DND-41 (cell line): ENCODE measurements at regions not wholly inside any gene's neighbourhood (a gene's known extent, or its start where the extent isn't known, plus 50 kb on each side); places are given as distances from the start of the nearest gene placed in this dataset.

Experiments used
- ATAC-seq: fragments of 200-7000 bp; cut with Tn5 transposase; 3 replicates; pipeline ENCODE4 v1.9.1; 2021; ENCODE audit warnings: low read depth; ENCODE audit not compliant: insufficient read depth
- DNase-seq: peaks from one replicate; pipeline ENCODE4 v3.0.0-alpha.2; 2020
- H2AFZ ChIP-seq: 2 replicates; pipeline ENCODE4 v1.6.0; 2012; ENCODE audit warnings: low read depth, low read length
- H3K27ac ChIP-seq: 2 replicates; pipeline ENCODE4 v1.5.1; 2012; ENCODE audit warnings: low read length, inconsistent platforms
- H3K27me3 ChIP-seq: fragments of 200-600 bp; sonication (generic); 2 replicates; pipeline ENCODE4 v1.6.0; 2012; ENCODE audit warnings: low read length, mild to moderate bottlenecking, inconsistent platforms; ENCODE audit not compliant: insufficient read depth, poor library complexity
- H3K36me3 ChIP-seq: 2 replicates; pipeline ENCODE4 v1.5.1; 2012; ENCODE audit warnings: low read length, inconsistent platforms; ENCODE audit not compliant: insufficient read depth
- H3K4me1 ChIP-seq: 2 replicates; pipeline ENCODE4 v1.5.1; 2012; ENCODE audit warnings: mild to moderate bottlenecking, low read length; ENCODE audit not compliant: insufficient read depth
- H3K4me2 ChIP-seq: 2 replicates; pipeline ENCODE4 v1.6.0; 2012; ENCODE audit warnings: mild to moderate bottlenecking, moderate library complexity, low read length, inconsistent platforms; ENCODE audit not compliant: insufficient read depth
- H3K4me3 ChIP-seq, 2 experiments: fragments of 200-600 bp in 1 of 2; shearing (Covaris generic) in 1 of 2; 2 replicates each; pipeline ENCODE4 v1.5.1; 2012 to 2016; ENCODE audit warnings: inconsistent platforms in 2 of 2, low read length in 2 of 2, mild to moderate bottlenecking in 2 of 2, low read depth in 1 of 2, moderate library complexity in 1 of 2
- H3K79me2 ChIP-seq: 2 replicates; pipeline ENCODE4 v1.6.0; 2012; ENCODE audit warnings: low read length, inconsistent platforms; ENCODE audit not compliant: insufficient read depth
- H3K9ac ChIP-seq: 2 replicates; pipeline ENCODE4 v1.6.0; 2012; ENCODE audit warnings: low read depth, mild to moderate bottlenecking, inconsistent platforms, low read length, moderate library complexity
- H3K9me3 ChIP-seq: 2 replicates; pipeline ENCODE4 v1.5.1; 2012; ENCODE audit warnings: low read length, moderate library complexity, mild to moderate bottlenecking, inconsistent platforms; ENCODE audit not compliant: insufficient read depth, severe bottlenecking
- H4K20me1 ChIP-seq: 2 replicates; pipeline ENCODE4 v1.6.0; 2012; ENCODE audit warnings: low read length; ENCODE audit not compliant: insufficient read depth
- EZH2 ChIP-seq: IDR thresholded peaks from 3 replicates; pipeline ENCODE4 v1.6.1; 2012; ENCODE audit warnings: borderline replicate concordance, low read depth, mild to moderate bottlenecking, moderate library complexity, low read length, inconsistent platforms; ENCODE audit not compliant: severe bottlenecking
- TF ChIP-seq, protein P1 (sequence below): IDR thresholded peaks from 2 replicates; pipeline ENCODE4 v1.5.1; 2012; ENCODE audit warnings: borderline replicate concordance, low read length, moderate library complexity, mild to moderate bottlenecking; ENCODE audit not compliant: poor library complexity, severe bottlenecking; ENCODE audit errors: extremely low read depth

DNA sequence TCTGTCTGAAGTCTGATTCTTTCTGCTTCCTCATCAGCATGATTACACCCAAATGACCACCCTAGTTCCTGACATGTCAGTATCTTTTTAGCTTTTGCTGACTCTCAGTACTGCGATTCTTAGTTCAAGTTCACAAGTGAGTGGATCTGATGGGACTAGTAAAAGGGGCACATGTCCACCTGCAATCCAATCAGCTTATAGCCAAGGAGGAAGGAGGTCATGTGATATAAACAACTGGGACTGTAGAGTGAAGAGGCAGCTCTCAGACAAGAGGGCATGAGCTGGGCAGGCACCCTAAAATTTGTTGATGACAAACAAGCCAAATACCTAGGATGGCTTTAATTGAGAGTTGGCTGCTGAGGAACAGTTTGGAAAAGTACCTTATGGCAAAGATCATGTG lies 68.1 kb upstream of the OTOGL start:
- Histone ChIP-seq H3K4me2 (no peak overlapping the region), H3K27ac (no peak overlapping the region), H3K79me2 (no peaks in the 10 kb centered on the region), H3K9ac (no peak overlapping the region), H3K27me3 (no peaks in the 10 kb centered on the region), H3K4me1 (no peaks in the 10 kb centered on the region), H3K36me3 (no peaks in the 10 kb centered on the region), H3K4me3 (no peak overlapping the region), H3K9me3 (no peaks in the 10 kb centered on the region), H4K20me1 (no peaks in the 10 kb centered on the region), H2AFZ (no peak overlapping the region)
- no peak for DNase-seq
- ATAC-seq = no peak
- TF ChIP-seq, protein P1, sequence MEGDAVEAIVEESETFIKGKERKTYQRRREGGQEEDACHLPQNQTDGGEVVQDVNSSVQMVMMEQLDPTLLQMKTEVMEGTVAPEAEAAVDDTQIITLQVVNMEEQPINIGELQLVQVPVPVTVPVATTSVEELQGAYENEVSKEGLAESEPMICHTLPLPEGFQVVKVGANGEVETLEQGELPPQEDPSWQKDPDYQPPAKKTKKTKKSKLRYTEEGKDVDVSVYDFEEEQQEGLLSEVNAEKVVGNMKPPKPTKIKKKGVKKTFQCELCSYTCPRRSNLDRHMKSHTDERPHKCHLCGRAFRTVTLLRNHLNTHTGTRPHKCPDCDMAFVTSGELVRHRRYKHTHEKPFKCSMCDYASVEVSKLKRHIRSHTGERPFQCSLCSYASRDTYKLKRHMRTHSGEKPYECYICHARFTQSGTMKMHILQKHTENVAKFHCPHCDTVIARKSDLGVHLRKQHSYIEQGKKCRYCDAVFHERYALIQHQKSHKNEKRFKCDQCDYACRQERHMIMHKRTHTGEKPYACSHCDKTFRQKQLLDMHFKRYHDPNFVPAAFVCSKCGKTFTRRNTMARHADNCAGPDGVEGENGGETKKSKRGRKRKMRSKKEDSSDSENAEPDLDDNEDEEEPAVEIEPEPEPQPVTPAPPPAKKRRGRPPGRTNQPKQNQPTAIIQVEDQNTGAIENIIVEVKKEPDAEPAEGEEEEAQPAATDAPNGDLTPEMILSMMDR = no peak
- TF ChIP-seq EZH2 = no peak

- H3K79me2 ChIP-seq = no peaks in the 10 kb centered on the region
- no peaks in the 10 kb centered on the region for H3K36me3 ChIP-seq
- H4K20me1 ChIP-seq = no peaks in the 10 kb centered on the region
- no peak for TF ChIP-seq EZH2
- TF ChIP-seq, protein P1 = no peak
- no peak overlapping the region for H3K4me3 ChIP-seq
- no peak for DNase-seq
- H2AFZ ChIP-seq = no peak overlapping the region
- H3K4me2 ChIP-seq = no peak overlapping the region
- no peaks in the 10 kb centered on the region for H3K9me3 ChIP-seq
- H3K27me3 ChIP-seq = no peaks in the 10 kb centered on the region
- no peak overlapping the region for H3K27ac ChIP-seq
- ATAC-seq = no peak
- H3K4me1 ChIP-seq = no peaks in the 10 kb centered on the region
- no peak overlapping the region for H3K9ac ChIP-seq
Observed at GRCh38 chr12:80025638-80026037, 73.7 kb upstream of the OTOGL start.

GRCh38 chr12:80019691-80020090 lies 79.6 kb upstream of the OTOGL start:
- DNase-seq = no peak
- no peaks in the 10 kb centered on the region for H3K4me1 ChIP-seq
- H3K9ac ChIP-seq = no peak overlapping the region
- H3K9me3 ChIP-seq = no peaks in the 10 kb centered on the region
- no peaks in the 10 kb centered on the region for H4K20me1 ChIP-seq
- no peaks in the 10 kb centered on the region for H3K27me3 ChIP-seq
- no peak for ATAC-seq
- TF ChIP-seq, protein P1 = no peak
- no peak for TF ChIP-seq EZH2
- no peak overlapping the region for H3K27ac ChIP-seq
- no peak overlapping the region for H3K4me2 ChIP-seq
- H3K36me3 ChIP-seq = no peaks in the 10 kb centered on the region
- H3K4me3 ChIP-seq = no peak overlapping the region
- no peak overlapping the region for H2AFZ ChIP-seq
- H3K79me2 ChIP-seq = no peaks in the 10 kb centered on the region

- no peak for ATAC-seq
- H3K79me2 ChIP-seq = no peaks in the 10 kb centered on the region
- H3K4me1 ChIP-seq = no peaks in the 10 kb centered on the region
- no peak overlapping the region for H3K4me3 ChIP-seq
- no peak overlapping the region for H3K9ac ChIP-seq
- H3K27ac ChIP-seq = no peak overlapping the region
- H3K27me3 ChIP-seq = no peaks in the 10 kb centered on the region
- H3K36me3 ChIP-seq = no peaks in the 10 kb centered on the region
- no peak for TF ChIP-seq EZH2
- TF ChIP-seq, protein P1 = no peak
- no peaks in the 10 kb centered on the region for H4K20me1 ChIP-seq
- no peak overlapping the region for H3K4me2 ChIP-seq
- no peak overlapping the region for H2AFZ ChIP-seq
- H3K9me3 ChIP-seq = no peaks in the 10 kb centered on the region
- no peak for DNase-seq
Observed at GRCh38 chr12:80018119-80018518, 81.2 kb upstream of the OTOGL start.
